Stimulated activated CD4-positive, alpha-beta T cell treated with anti-CD3 and anti-CD28 coated beads, Interleukin-12 subunit alpha, Interleukin-12 subunit beta, amount 100 ng/mL, for 24 hours (primary cell): ENCODE measurements at regions not wholly inside any gene's neighbourhood (a gene's known extent, or its start where the extent isn't known, plus 50 kb on each side); places are given as distances from the start of the nearest gene placed in this dataset.
"Not testable (repeated sequence)": the region's sequence is repeated elsewhere in the genome, so short reads cannot be mapped to it uniquely, and the experiment has no call there.

Experiments
- DNase-seq, 2 experiments: peaks; one replicate each; pipeline ENCODE4 v3.0.0-alpha.2; 2020; ENCODE audit warnings: low read depth in 2 of 2

DNA sequence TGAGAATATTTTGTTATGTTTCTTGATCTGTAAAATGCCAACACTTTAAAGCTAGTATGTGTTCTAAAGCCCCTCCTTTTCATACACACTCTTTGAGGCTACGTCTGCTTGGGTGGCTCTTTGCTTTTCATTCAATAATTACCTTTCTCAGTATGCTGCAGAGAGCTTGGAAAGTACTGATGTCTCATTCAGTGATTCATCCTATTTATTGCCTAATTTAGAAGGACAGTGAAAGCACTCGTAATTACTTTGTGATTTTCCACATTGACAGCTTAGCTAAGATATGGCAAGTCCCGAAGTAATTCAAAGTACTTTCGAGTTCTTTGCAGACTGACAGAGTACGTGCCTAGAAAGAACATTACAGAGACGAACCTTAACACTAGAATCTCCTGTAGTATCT, 57.2 kb downstream of the BMP15 start:
- DNase-seq = no peak

DNA sequence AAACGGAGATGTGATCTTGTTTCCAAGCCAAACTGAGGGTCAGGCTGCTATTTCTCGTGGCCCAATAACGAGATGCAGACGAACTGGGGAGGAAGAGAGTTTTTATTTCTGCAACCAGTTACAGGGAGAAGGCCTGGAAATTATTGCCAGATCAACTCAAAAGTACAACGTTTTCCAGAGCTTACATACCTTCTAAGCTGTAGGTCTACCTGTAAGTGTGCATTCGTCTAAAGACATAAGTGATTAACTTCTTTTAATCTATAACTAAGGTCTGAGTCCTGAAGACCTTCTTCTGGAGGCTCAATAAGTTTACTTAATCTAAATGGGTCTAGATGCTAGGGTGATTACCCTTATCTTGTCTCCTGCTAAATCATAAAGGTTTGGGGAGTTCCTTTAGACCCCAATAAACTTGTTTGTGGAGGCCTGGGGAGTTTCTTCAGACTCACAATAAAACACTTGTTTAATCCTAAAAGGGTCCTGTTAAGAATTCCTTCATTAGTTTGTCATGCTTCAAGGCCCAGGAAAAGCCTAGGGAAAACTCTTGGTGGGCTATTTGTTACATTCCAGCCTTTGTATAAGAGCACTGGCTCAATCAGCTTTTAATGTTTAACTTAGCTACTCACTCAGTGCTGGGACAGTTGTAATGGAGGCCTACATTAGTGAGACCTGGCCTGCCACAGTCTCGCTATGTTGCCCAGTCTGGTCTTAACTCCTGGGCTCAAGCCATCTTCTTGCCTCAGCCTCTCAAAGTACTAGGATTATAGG, 58.5 kb downstream of the BMP15 start:
- DNase-seq = not testable (repeated sequence)

DNA sequence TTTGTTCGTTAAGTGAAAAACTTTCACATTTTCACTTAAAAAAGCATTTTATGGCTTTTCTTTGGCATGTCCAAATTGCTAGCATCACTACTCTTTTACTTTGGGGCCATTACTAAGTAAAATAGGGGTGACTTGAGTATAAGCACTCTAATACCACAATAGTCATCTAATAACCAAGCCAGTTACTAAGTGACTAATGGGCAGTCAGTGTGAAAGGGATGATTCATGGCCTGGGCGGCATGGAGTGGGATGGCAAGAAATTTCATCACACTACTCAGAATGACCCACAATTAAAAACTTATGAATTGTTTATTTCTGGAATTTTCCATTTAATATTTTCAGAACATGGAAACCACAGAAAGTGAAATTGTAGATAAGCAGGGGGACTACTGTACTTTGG, 60.9 kb downstream of the BMP15 start:
- DNase-seq = no peak

DNA sequence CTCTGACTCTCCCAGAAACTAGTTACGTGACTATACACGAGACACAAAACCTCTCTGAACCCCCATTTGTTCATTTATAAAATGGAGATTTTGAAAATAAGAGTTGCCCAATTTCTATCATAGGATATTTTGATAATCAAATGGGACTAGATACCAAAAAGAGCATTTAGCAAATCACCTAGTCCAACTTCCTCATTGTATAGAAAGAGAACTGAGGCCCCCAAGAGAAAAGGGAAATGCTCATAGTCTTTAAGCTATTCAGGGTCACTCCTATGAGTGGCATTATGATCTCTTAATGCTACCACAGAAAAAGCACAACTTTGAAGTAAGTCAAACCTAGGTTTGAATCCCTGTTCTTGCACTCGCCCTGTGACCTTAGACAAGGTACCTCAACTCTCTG, 62.7 kb downstream of the BMP15 start:
- no peak for DNase-seq

DNA sequence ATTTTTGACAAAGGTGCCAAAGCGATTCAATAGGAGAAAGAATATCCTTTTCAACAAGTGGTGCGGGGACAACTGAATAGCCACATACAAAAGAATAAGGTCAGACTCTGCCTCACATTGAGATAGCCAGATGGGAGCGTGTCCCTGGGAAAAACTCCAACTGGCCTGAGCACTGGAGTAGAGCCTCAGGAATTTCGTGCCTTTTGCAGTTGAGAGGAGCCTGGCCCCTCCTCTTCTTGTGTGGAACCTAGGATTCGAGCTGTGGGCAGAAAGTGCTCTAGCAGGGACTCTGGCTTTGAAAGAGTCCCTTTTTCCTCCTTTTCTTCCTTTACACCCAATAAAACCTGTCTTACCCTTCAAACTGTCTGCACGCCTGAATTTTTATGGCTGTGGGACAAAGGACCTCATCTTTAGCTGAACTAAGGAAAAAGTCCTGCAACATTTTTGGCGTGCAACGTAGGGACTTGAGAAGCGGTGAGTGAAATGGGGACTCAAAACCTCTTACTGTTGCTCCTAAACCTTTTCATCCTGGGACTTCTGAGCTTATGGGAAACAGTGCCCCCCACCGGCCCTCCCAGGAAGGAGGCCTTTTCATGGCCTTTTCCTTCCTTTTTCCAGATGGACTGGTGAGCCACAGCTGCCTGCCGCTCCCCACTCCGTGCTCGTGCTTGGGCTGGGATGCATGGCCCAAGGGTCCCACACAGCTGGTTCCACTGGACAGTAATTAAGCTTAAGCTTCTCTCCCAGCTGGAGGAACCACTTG, 68.6 kb downstream of the BMP15 start:
- no peak for DNase-seq

DNA sequence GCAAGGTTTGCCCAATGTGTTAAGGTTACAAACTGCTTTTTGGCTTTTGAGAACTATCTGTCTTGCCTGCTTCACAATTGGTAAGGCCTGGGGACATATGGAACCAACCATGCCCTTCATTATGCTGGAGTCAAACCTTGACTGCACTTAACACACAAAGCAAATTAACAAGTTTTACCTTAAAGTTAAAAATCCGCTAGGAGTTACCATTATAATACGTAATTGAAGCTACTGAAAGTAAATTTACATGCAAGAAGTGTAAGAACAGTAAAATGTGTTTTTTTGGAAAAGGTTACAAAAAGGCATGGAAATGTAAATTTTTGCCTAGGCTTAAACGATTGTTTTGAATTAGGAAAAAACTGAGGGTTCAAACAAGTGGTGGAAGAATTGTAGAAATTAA, 69.7 kb downstream of the BMP15 start:
- no peak for DNase-seq

DNA sequence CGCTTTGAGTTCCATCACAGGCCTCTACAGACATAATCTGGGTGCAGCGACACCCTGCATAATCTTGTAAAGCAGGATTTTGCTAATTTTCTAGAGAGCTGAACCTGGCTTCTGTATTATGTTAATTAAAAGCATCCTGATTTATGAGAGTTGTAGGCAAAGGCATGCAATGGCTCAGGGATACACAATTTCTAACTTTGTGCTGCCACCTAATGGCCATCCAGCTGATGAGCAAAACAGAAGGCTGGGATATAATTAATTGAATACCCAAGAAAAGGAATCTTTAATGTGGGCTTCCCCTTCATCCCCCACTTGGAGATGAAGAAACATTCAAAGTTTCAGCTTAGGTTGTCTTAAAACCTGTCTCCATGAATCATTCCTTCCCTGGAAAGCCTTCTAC, 78.1 kb downstream of the BMP15 start:
- no peak for DNase-seq

DNA sequence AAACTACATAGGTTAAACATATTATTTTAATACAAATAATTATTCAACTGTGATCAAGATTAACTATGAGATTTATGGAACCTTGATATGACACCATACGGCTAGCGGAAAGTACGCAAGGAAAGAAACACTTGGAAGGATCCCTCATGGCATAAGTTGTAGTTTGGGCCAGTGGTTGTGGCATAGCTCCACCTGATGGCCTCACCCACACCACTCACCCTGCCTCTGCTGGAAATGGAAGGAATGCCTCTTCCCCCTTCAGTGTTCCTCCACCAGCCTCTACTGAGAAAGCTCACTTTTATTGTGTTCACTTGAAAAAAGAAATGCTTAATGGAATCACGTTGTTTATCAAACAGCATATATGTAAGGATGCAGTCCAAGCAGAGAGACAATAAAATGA, 86.4 kb downstream of the BMP15 start:
- no peak for DNase-seq

DNA sequence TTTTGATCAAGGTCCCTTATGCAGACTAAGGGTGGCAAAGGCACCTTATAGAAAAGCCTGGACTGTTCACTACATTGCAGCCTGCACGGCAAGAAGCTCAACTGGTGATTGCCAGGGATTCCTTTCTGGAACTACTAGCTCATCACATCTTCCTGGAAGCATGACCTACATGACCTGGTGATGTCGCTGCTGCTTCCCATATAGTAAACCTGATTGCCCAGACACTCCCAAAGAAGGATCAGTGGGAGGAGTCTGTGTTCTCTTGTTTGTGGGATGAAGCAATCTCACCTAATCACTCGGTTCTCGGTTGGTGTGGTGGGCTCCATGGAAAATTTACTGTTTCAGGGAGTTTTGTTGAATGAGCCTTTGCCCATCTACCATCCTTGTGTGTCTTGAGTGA, 89.8 kb downstream of the BMP15 start:
- not testable (repeated sequence) for DNase-seq

DNA sequence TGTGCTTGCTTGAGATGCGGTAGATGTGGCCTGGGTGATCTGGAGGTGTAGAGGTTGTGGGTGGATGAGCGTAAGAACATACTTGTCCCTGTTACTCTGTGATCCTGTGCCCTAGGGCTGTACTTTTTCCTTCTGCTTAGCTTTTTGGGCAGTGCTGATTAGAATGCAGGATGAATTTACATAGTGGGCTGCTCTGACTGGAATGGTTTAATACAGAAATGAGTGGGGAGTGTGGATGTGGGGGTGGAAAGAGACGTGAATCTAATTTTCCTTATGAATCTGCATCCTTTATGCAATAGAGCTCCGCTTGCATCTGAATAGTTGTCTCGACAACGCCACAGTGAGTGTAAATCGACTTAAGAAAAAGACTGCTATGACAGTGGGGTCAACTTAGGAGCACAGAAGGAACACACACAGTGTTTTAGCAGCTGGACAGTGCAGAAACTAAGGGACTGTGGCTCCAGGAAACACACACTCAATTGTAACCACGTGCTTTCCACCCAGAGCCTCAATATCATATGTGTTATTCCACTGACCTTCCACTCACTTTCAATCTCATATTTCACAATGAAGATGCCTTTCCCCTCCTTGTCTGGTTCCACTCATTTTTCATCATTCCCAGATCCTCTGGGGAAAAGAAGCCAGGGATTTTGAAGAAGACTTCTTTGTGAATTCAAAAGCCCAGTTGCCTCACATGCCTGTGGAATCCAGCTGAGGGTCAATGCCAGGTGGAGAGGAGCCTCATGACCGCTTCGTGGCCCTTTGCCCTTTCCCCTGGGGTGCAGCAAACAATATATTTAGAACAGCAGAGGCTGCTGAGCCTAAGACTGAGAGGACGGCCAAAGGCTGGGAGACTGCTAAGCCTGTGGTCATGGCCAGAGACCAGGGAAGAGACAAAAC, 91.4 kb downstream of the BMP15 start:
- not testable (repeated sequence) for DNase-seq

DNA sequence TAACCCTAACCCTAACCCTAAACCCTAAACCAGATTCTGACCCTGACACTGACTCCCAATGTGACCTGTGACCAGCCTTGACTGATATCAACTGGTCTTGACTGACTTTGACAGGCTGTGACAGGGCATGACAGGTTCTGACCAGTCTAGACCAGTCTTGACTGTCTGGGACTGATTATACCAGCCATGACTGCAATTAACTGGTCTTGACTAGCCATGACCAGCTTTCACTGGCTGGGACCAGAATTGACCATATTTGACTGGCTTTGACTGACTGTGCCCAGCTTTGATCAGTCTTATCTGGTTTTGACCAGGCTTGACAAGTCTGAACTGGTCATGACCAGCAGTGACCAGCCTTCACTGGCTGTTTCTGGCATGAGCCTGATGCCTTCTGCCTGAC, 95.5 kb downstream of the BMP15 start:
- DNase-seq = no peak

DNA sequence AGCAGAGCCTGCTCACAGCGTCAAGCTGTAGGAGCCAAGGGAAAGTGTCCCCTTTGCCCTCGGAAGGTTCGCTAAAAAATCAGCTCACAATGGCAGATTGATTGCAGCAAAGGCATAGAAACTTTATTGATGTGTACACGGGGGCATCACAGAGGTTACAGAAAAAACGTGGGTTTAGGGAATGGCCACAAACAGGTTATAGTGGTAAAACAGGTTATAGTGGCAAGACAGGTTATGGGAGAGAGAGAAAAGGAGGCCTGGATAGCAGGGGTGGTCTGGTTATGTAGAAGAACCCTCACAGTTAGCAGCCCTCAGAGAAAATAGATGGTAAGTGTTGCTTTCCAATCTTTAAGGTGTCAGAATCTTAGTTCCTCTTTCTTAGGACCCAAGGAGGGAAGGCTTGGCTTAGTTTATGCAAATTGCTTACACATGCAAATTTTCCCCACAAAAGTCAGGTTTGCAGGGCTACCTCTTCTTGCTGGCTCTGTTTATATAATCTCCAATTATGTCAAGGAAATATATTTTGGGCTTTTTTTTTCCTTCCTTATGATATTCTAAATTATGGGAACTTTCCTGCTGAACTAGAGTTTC, 113.7 kb downstream of the BMP15 start:
- DNase-seq = no peak

DNA sequence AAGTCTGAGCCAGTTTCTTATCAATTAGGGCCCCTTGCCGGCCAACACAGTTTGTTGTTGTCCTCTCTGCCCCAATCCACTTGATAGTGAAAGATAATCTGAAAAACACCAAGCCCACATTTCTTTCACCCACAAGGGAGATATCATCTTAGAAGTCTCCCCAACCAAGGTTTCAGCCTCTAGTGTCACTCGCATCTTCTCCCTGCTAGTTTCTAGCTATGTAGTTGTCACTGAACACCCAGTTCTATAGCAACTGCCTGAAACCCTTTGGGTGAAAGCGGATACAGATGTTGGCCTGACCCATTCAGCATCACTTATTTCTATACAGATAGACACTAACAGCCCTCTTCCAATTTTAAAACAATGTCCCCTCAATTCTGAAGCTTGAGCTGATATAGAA, 116.3 kb downstream of the BMP15 start:
- DNase-seq = no peak

DNA sequence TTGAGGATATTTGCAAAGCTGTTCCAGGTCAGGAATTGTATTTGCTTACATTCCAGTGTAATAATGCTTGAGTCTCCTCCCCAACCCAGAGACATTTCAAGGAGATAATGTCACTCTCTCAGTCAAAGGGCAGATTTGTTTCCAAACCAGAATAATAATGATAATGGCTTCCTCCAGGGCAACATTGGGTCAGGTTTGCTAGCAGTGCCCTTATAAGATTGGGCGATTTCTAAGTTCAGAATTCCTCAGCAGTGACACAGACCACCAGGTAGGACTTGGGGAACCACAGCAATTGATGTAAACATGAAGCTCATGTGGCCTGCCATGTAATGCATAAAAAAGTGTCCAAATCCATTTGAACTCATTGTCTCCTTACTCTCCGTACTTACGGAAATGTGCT, 125.2 kb downstream of the BMP15 start:
- no peak for DNase-seq

DNA sequence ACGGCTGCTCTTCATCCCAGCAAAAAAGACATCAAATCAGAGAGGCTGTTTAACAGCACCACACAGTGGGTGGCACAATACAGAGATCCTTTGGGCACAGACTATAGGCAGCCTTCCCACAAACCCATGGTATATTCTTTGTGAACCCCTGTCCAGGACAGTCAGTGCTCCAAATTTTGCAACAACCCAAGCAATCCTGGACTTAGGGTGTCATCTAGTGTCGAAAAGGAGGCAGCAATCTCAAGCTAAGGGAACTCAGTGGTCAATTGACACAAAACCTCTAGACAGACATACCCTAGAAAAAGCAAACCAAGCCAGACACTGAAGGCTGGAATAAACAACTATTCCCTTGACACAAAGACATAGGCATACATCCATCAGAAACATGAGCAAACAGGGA, 137.4 kb downstream of the BMP15 start:
- DNase-seq = no peak

DNA sequence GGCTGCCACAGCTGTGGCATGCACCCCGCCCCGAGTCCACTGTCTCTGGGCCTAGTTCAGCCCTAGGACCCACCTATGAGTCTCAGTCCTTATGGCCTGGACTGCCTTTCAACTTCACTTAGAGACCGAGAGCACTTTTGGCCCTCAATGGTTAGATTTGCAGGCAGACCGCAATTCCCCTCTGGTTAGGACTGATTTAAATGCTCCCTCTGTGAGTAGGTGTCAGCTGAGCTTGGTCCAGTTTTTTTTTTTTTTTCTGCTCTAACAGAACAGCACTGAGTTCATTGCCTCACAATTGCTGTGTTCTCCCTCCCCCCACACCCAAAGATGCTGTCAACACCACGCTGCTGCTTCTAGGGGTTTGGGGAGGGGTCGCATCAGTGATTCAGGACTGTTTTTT, 143.2 kb downstream of the BMP15 start:
- DNase-seq = no peak

DNA sequence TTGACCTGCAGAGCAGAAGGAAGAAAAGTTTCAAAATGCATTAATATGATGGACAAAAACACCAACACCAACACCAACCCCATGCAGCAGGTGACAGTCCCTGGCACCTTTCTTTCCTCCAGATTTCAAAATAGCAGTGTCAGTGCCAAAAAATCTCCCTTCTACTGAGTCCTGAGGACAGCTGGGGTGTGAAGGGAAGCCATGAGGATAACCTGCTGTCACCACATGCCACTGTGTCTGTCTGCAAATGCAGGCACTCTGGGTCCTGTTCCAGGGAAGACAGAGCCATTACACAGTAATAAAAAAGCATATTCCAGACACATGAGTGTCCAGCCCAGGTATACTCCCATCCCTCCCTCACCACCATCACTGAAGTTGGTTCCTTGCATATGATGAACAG, 187.5 kb downstream of the BMP15 start:
- no peak for DNase-seq

DNA sequence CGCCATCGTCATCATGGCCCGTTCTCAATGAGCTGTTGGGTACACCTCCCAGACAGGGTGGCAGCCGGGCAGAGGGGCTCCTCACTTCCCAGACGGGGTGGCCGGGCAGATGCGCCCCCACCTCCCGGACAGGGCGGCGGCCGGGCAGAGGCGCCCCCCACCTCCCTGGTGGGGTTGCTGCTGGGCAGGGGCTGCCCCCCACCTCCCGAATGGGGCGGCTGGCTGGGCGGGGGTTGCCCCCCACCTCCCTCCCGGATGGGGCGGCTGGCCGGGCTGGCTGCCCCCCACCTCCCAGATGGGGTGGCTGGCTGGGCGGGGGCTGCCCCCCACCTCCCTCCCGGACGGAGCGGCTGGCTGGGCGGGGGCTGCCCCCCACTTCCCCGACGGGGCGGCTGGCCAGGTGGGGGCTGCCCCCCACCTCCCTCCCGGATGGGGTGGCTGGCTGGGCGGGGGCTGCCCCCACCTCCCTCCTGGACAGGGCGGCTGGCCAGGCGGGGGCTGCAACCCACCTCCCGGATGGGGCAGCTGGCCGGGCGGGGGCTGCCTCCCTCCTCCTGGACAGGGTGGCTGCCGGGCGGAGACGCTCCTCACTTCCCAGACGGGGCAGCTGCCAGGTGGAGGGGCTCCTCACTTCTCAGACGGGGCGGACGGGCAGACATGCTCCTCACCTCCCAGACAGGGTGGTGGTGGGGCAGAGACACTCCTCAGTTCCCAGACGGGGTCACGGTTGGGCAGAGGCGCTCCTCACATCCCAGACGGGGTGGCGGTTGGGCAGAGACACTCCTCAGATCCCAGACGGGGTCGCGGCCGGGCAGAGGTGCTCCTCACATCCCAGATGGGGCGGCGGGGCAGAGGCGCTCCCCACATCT, 208.8 kb downstream of the BMP15 start:
- DNase-seq = not testable (repeated sequence)

DNA sequence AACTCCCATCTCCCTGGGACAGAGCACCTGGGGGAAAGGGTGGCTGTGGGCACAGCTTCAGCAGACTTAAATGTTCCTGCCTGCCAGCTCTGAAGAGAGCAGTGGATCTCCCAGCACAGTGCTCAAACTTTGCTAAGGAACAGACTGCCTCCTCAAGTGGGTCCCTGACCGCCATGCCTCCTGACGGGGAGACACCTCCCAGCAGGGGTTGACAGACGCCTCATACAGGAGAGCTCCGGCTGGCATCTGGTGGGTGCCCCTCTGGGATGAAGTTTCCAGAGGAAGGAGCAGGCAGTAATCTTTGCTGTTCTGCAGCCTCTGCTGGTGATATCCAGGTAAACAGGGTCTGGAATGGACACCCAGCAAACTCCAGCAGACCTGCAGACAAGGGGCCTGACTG, 206.9 kb upstream of the NUDT10 start:
- not testable (repeated sequence) for DNase-seq

DNA sequence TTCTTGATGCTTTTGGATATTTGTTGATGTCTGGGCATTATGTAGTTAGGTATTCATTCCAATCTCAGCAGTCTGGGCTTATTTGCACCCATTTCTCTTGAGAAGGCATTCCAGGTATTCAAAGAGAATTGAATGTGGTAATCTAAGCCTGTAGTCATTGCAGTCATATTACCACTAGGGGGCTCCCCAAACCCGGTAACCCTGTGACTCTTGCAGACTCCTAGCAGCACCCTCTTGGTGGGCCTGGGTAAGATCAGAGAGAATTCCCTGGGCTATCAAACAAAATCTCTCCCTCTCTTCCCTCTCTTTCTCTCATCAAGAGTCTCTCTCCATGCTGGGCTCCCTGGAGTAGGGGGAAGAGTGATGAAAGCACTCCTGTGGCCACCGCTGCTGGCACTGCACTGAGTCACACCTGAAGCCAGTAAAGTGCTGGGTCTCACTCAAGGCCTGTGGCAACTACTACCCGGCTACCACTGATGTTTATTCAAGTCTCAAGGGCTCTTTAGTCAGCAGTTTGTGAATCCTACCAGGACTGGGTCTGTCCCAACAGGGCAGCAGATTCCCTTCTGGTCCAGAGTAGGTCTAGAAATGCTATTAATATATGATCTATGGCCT, 187.7 kb upstream of the NUDT10 start:
- peak in 1 of 2 experiments; percentile 2 for DNase-seq

DNA sequence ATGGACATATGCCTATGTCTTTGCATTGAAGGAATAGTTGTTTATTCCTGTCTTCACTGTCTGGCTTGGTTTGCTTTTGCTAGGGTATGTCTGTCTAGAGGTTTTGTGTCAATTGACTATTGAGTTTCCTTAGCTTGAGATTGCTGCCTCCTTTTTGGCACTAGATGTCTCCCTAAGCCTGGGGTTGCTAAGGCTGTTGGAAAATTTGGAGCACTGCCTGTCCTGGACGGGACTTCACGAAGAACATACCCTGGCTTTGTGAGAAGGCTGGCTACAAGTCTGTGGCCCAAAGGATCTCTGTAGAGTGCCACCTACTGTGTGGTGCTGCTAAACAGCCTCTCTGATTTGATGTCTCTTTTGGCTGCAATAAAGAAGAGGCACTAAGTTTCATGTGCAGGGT, 183.8 kb upstream of the NUDT10 start:
- no peak for DNase-seq
